Mammary epithelial cell (primary cell): ENCODE measurements at regions not wholly inside any gene's neighbourhood (a gene's known extent, or its start where the extent isn't known, plus 50 kb on each side); places are given as distances from the start of the nearest gene placed in this dataset.

Experiments
- CTCF ChIP-seq, 2 donors: IDR thresholded peaks in 1 of 2; conservative IDR thresholded peaks in 1 of 2; 2 replicates each; pipeline ENCODE4 v1.5.1; 2011 to 2012; ENCODE audit warnings: inconsistent platforms in 2 of 2, low read length in 2 of 2, mild to moderate bottlenecking in 2 of 2, control low read depth in 1 of 2, low read depth in 1 of 2; ENCODE audit not compliant: insufficient read depth in 1 of 2; ENCODE audit errors: extremely low read depth in 1 of 2
- EZH2 ChIP-seq: IDR thresholded peaks from 2 replicates; pipeline ENCODE4 v1.6.1; 2012; ENCODE audit warnings: low read length, inconsistent platforms, borderline replicate concordance

- TF ChIP-seq CTCF (conservative IDR thresholded peaks at IDR 0.05 in 1 of 2, IDR thresholded peaks at IDR 0.05 in 1 of 2; ENCODE audit: extremely low read depth in 1 of 2, insufficient read depth in 1 of 2, low read depth in 1 of 2, low read length in 2 of 2) (no peak), EZH2 (no peak)
These were observed 367.5 kb downstream of the SLITRK6 start for GRCh38 chr13:85431720-85432119.
